ENCODE measurements at regions not wholly inside any gene's neighbourhood (a gene's known extent, or its start where the extent isn't known, plus 50 kb on each side); places are given as distances from the start of the nearest gene placed in this dataset.

GRCh38 chr2:140011287-140011686 is 1231.1 kb upstream of the NXPH2 start:
- TF ChIP-seq MXI1 (IDR thresholded peaks at IDR 0.05; ENCODE audit: low read depth, low read length) (no peak), ELF4 (CRISPR knock-in tag; IDR thresholded peaks at IDR 0.05) (no peak), USF2 (CRISPR knock-in tag; IDR thresholded peaks at IDR 0.05) (no peak), HDAC3 (IDR thresholded peaks at IDR 0.05; ENCODE audit: borderline replicate concordance, partially characterized antibody) (no peak), CHD2 (IDR thresholded peaks at IDR 0.05; ENCODE audit: low read depth, low read length) (no peak), THRAP3 (IDR thresholded peaks at IDR 0.05; ENCODE audit: borderline replicate concordance) (no peak), ZBTB7A (IDR thresholded peaks at IDR 0.05; ENCODE audit: borderline replicate concordance, control insufficient read depth, low read depth, low read length) (no peak), NKRF (IDR thresholded peaks at IDR 0.05; ENCODE audit: borderline replicate concordance) (no peak), KAT8 (IDR thresholded peaks at IDR 0.05; ENCODE audit: low read depth) (no peak), CBX2 (IDR thresholded peaks at IDR 0.05; ENCODE audit: insufficient read depth, low read length, poor library complexity, severe bottlenecking) (no peak)
